ENCODE measurements at regions not wholly inside any gene's neighbourhood (a gene's known extent, or its start where the extent isn't known, plus 50 kb on each side); places are given as distances from the start of the nearest gene placed in this dataset.

DNA sequence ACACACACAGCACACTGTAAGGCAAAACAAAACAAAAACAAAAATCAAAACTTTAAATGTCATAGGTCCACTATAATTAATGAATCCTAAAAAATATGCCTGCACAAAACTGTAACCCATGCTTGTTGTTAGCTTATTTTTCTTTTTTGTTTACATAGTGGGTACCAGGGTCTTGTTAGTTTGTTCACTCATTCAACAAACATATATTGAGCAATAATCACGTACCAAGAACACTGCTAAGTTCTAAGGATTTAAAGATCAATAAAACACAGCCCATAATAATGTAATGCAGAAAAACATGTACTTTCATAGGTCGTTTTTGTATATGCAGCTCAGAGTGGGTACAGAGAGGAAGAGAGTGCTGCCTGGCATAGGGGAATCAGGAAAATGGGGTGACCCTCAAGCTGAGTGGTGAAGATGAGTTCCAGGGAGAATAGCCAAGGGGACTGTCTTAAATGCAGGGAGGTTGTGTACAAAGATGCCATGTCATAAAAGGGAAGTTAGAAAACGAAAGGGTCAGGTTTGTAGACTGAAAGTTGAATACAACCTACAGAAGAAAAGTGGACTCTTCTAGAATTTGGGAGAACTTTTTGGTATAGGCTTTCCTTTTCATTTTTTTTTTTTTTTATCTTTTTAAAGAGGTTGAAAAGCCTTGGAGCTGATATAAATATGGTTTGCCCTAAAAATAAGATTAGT, 113.3 kb upstream of the TBX18 start:
- TF ChIP-seq, protein P1, sequence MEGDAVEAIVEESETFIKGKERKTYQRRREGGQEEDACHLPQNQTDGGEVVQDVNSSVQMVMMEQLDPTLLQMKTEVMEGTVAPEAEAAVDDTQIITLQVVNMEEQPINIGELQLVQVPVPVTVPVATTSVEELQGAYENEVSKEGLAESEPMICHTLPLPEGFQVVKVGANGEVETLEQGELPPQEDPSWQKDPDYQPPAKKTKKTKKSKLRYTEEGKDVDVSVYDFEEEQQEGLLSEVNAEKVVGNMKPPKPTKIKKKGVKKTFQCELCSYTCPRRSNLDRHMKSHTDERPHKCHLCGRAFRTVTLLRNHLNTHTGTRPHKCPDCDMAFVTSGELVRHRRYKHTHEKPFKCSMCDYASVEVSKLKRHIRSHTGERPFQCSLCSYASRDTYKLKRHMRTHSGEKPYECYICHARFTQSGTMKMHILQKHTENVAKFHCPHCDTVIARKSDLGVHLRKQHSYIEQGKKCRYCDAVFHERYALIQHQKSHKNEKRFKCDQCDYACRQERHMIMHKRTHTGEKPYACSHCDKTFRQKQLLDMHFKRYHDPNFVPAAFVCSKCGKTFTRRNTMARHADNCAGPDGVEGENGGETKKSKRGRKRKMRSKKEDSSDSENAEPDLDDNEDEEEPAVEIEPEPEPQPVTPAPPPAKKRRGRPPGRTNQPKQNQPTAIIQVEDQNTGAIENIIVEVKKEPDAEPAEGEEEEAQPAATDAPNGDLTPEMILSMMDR (conservative IDR thresholded peaks at IDR 0.05; ENCODE audit: low read length), result no peak
- H3K4me3 ChIP-seq (ENCODE audit: low read length), result no peak overlapping the region
- DNase-seq (ENCODE audit: low read depth), result no peak

DNA sequence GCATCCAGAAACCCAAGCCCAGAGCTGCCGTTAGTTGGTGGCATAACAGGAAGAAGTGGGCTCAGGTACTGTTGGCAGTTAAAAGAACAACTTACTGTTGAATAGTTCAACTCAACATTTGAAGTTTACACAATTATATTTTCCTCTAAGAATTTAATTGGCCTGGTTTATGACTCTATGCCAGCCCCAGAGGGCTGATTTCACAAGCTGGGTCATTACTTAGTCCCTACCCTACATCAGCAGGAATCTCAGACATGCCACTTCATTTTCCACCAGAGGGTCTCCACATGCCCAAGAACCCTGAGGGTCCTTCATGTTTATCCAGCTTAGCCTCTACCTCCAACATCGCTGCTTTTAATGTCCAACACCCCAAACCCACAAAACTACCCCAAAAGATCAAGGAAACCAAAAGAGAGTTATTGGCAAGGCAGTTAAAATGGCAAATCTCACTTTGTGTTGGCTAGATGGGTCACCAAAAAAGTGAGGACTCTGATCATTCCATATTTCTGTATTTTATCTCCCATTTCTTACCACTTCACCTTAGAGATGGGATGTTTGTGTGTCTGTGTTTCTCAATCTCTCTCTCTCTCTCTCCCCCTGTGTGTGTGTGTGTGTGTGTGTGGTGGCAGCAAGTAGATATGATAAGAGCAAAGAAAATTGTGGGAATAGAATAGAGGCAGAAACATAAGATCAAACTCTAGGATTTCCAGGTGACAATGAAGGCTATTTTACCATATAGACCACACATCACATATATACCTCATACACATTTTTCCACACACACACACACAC, 112.5 kb upstream of the TBX18 start:
- no peak for DNase-seq (ENCODE audit: low read depth)
- TF ChIP-seq, protein P1 (conservative IDR thresholded peaks at IDR 0.05; ENCODE audit: low read length), result no peak
- H3K4me3 ChIP-seq (ENCODE audit: low read length), result no peak overlapping the region

DNA sequence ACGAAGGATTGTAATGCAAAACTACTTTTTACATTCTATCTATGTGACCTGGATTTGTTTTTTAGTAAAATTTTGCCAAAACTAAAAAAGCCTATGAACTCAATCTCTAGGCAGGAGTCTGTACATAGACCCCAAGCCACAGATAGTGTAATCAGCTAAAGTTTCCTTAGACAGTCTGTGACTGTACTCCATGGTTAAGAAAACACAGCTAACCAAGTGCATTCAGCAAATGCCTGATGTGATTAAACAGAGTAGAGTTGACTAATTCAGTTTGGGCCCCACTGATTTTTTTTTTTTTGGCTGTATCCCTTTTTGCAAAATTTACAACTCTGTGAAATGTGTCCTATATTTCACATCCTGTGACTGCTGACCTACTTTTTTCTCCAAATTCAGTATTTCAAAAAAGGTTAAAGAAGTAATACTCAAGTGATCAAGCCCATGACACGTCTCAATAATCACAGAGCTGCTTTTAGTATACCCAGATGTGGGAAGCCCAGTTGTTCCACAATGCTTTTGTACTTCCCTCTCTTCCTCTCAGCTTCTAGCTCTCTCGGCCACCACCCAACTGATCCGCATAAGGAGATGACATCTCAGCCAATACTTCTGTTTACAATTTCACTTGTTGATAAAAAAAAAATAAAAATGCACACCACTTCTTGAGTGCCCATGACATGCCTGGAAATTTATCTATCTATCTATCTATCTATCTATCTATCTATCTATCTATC, 108.8 kb upstream of the TBX18 start:
- H3K4me3 ChIP-seq (ENCODE audit: low read length), result no peak overlapping the region
- TF ChIP-seq, protein P1 (conservative IDR thresholded peaks at IDR 0.05; ENCODE audit: low read length), result no peak
- no peak for DNase-seq (ENCODE audit: low read depth)

DNA sequence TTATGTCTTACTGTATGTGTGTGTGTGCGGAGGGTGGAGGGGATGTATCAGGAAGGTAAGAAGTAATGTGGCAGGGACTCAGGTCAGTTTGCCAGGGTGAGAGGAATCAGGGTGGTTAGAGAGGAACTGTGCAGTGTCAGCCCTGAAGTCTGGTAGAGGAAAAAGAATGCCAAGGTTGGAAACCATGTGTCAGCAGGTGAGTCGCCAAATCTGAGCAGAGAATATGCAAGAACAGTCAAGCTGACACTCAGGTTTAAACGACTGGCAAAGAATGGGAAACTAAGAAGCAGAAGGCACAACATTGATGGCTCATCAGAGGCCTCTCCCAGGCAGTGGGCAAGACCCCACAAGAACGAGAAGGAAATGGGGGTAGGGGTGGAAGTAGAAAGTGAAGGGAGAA, 107.5 kb upstream of the TBX18 start:
- no peak overlapping the region for H3K4me3 ChIP-seq (ENCODE audit: low read length)
- DNase-seq (ENCODE audit: low read depth), result no peak
- TF ChIP-seq, protein P1 (conservative IDR thresholded peaks at IDR 0.05; ENCODE audit: low read length), result no peak

DNA sequence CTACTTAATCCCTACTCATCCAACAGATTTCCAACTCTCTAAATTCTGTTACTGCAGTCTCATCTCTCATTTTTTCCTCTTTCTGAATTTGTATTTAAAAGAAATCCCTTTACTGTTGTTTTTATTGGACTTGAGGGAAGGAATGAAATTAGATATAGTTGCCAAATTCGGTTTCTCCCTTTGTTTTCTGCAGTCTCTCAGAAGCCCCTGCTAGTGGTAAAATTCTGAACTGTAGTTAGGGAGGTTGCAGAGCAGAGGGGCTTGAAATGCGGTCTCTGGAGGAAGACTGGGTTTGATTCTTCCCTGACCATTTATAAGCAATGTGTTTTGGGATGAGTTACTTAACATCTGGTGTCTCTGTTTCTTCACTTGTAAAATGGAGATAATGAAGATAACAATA, 106.3 kb upstream of the TBX18 start:
- no peak overlapping the region for H3K4me3 ChIP-seq (ENCODE audit: low read length)
- no peak for DNase-seq (ENCODE audit: low read depth)
- TF ChIP-seq, protein P1 (conservative IDR thresholded peaks at IDR 0.05; ENCODE audit: low read length), result no peak

DNA sequence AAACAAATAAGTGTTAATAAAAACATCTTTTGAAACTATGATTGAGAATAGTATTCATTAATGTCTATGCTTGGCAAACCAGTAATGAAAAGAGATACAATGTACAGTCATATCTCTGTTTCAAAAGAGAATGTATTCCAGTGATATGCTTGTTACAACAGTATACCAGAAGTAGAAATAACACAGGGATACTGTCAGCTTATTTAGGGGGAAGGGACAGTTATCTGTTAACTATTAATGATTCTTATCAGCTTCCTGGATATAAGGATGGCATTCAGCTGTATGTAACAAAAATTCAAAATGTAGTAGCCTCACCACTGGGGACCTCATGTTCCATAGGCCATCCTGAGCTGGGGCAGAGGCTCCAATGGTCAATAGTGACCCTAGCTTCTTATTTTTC, 103.8 kb upstream of the TBX18 start:
- TF ChIP-seq, protein P1 (conservative IDR thresholded peaks at IDR 0.05; ENCODE audit: low read length), result no peak
- DNase-seq (ENCODE audit: low read depth), result no peak
- H3K4me3 ChIP-seq (ENCODE audit: low read length), result no peak overlapping the region
